ENCODE measurements at regions not wholly inside any gene's neighbourhood (a gene's known extent, or its start where the extent isn't known, plus 50 kb on each side); places are given as distances from the start of the nearest gene placed in this dataset.

- no peak for TF ChIP-seq POLR2A (IDR thresholded peaks at IDR 0.05; ENCODE audit: low read depth, low read length)
- TF ChIP-seq SPI1 (IDR thresholded peaks at IDR 0.05; ENCODE audit: low read depth, low read length) = no peak
- TF ChIP-seq POLR2AphosphoS5 (IDR thresholded peaks at IDR 0.05; ENCODE audit: low read depth, low read length) = no peak
- TF ChIP-seq TAF1 (IDR thresholded peaks at IDR 0.05; ENCODE audit: low read depth, low read length) = no peak
- TF ChIP-seq POU2F2 (IDR thresholded peaks at IDR 0.05; ENCODE audit: low read depth, low read length) = no peak
Measured at GRCh38 chr5:56475689-56476486, 242.8 kb upstream of the ANKRD55 start.

All from GM12891 (cell line).